Endothelial cell of umbilical vein (primary cell): ENCODE measurements at regions not wholly inside any gene's neighbourhood (a gene's known extent, or its start where the extent isn't known, plus 50 kb on each side); places are given as distances from the start of the nearest gene placed in this dataset.

Experiments used
- BruUV-seq: library from RNA; stranded (reverse); fragments of 400-500 nt; replicated peaks from 2 replicates; lab custom pipeline; 2021; lab: Mats Ljungman, UMichigan
- CTCF ChIA-PET: fragments of 300-600, 350-600 bp; sonication (Branson Sonifier 250); formaldehyde crosslinking; loops from one replicate; lab custom pipeline; 2021; ENCODE audit warnings: antibody characterized with exemption, inconsistent platforms; lab: Charles Lee
- POLR2A ChIA-PET: fragments of 300-600, 350-600 bp; sonication (Branson Sonifier 250); formaldehyde crosslinking; loops from one replicate; lab custom pipeline; 2021; ENCODE audit warnings: antibody characterized with exemption, inconsistent platforms; lab: Charles Lee
- DNase-seq: peaks from one replicate; pipeline ENCODE4 v3.0.0-alpha.2; 2011; ENCODE audit warnings: low read depth, low spot score
- FAIRE-seq: peaks from 2 replicates; lab custom pipeline; 2011; peaks lifted over from hg19 to GRCh38; lab: Jason Lieb, UNC
- H2AFZ ChIP-seq: 2 replicates; pipeline ENCODE4 v1.6.0; 2012; ENCODE audit warnings: low read depth, low read length, control low read depth, inconsistent platforms
- H3K27ac ChIP-seq: 2 replicates; pipeline ENCODE4 v1.5.1; 2011; ENCODE audit warnings: low read depth, mild to moderate bottlenecking, control low read depth, low read length, moderate library complexity; ENCODE audit not compliant: insufficient read depth
- H3K27me3 ChIP-seq, 2 experiments: 2 replicates each; pipeline versions ENCODE4 v1.6.0 to v1.6.1; 2011; ENCODE audit warnings: low read length in 2 of 2, mixed read lengths in 1 of 2; ENCODE audit not compliant: control insufficient read depth in 2 of 2, insufficient read depth in 2 of 2
- H3K36me3 ChIP-seq, 2 experiments: 2 replicates in 1 of 2; 3 replicates in 1 of 2; pipeline ENCODE4 v1.5.1; 2011; ENCODE audit warnings: low read length in 2 of 2, mild to moderate bottlenecking in 1 of 2, moderate library complexity in 1 of 2; ENCODE audit not compliant: control insufficient read depth in 2 of 2, insufficient read depth in 2 of 2; ENCODE audit errors: extremely low read depth in 1 of 2
- H3K4me1 ChIP-seq: 3 replicates; pipeline ENCODE4 v1.5.1; 2011; ENCODE audit warnings: mild to moderate bottlenecking, low read length; ENCODE audit not compliant: control insufficient read depth, insufficient read depth; ENCODE audit errors: extremely low read depth
- H3K4me2 ChIP-seq: 2 replicates; pipeline ENCODE4 v1.6.1; 2011; ENCODE audit warnings: low read length, control low read depth, mixed read lengths; ENCODE audit not compliant: insufficient read depth
- H3K4me3 ChIP-seq, 3 experiments: fragments of 200-600 bp in 1 of 3; sonication (generic), shearing (Covaris generic) in 1 of 3; replicated peaks in 1 of 3; 2 replicates each; pipeline ENCODE4 v1.5.1; 2011 to 2016; ENCODE audit warnings: control low read depth in 3 of 3, low read length in 3 of 3, mild to moderate bottlenecking in 2 of 3, inconsistent platforms in 1 of 3, low read depth in 1 of 3, moderate library complexity in 1 of 3; ENCODE audit not compliant: insufficient read depth in 1 of 3
- H3K79me2 ChIP-seq: 2 replicates; pipeline ENCODE4 v1.6.0; 2012; ENCODE audit warnings: low read length, inconsistent platforms; ENCODE audit not compliant: control insufficient read depth, insufficient read depth
- H3K9ac ChIP-seq: replicated peaks from 2 replicates; pipeline ENCODE3; 2011; ENCODE audit warnings: low read length, control low read depth; ENCODE audit not compliant: insufficient read depth; ENCODE audit errors: extremely low read depth
- H3K9me1 ChIP-seq: replicated peaks from 3 replicates; pipeline ENCODE4 v1.6.0; 2011; ENCODE audit warnings: mild to moderate bottlenecking, low read length; ENCODE audit not compliant: control insufficient read depth, insufficient read depth; ENCODE audit errors: extremely low read depth
- H3K9me3 ChIP-seq: replicated peaks from 2 replicates; pipeline ENCODE4 v1.5.1; 2012; ENCODE audit warnings: low read length, inconsistent platforms; ENCODE audit not compliant: control insufficient read depth, insufficient read depth
- H4K20me1 ChIP-seq: replicated peaks from 2 replicates; pipeline ENCODE3; 2011; ENCODE audit warnings: mild to moderate bottlenecking, low read length; ENCODE audit not compliant: control insufficient read depth, insufficient read depth; ENCODE audit errors: extremely low read depth
- EZH2 ChIP-seq: IDR thresholded peaks from 2 replicates; pipeline ENCODE4 v1.6.1; 2012; ENCODE audit warnings: borderline replicate concordance, low read depth, mild to moderate bottlenecking, moderate library complexity, low read length, inconsistent platforms; ENCODE audit not compliant: severe bottlenecking
- FOS ChIP-seq: IDR thresholded peaks from 2 replicates; pipeline ENCODE4 v1.6.1; 2011; ENCODE audit warnings: mild to moderate bottlenecking, low read length, moderate library complexity, borderline replicate concordance; ENCODE audit not compliant: insufficient read depth
- GATA2 ChIP-seq: IDR thresholded peaks from 2 replicates; pipeline ENCODE4 v1.7.0; 2011; ENCODE audit warnings: low read depth, mild to moderate bottlenecking, moderate library complexity, mixed read lengths, low read length; ENCODE audit not compliant: insufficient read length, insufficient read depth
- JUN ChIP-seq: IDR thresholded peaks from 2 replicates; pipeline ENCODE4 v1.6.1; 2011; ENCODE audit warnings: borderline replicate concordance, low read depth; ENCODE audit not compliant: insufficient read length, insufficient read depth
- MYC ChIP-seq: IDR thresholded peaks from one replicate; pipeline ENCODE4 v1.6.1; 2011; ENCODE audit warnings: mild to moderate bottlenecking, low read depth, low read length
- POLR2A ChIP-seq: IDR thresholded peaks from 2 replicates; pipeline ENCODE4 v1.6.1; 2012; ENCODE audit warnings: low read depth, mild to moderate bottlenecking, control low read depth, low read length
- POLR2AphosphoS5 ChIP-seq: IDR thresholded peaks from 2 replicates; pipeline ENCODE4 v1.6.1; 2012; ENCODE audit warnings: low read depth, mild to moderate bottlenecking, control low read depth, low read length, moderate library complexity; ENCODE audit not compliant: insufficient read depth
- dilution Hi-C: fragments of 300-500 bp; cut with MboI; formaldehyde crosslinking; loops from one replicate; pipeline ENCODE4 v1.15.0; 2019; ENCODE audit warnings: low sequenced_read_pairs; ENCODE audit not compliant: extremely low pct_ligation_motif_present
- intact Hi-C: fragments of 100-400 bp; cut with micrococcal nuclease; formaldehyde crosslinking; loops from one replicate; pipeline ENCODE4 v1.10.0; 2022
- TF ChIP-seq, protein P1 (sequence below): IDR thresholded peaks from 2 replicates; pipeline ENCODE4 v1.6.1; 2011; ENCODE audit not compliant: insufficient read depth, insufficient read length
- TF ChIP-seq, protein P2 (sequence below), 2 donors: IDR thresholded peaks; 1 replicate in 1 of 2; 2 replicates in 1 of 2; pipeline ENCODE4 v1.5.1; 2011; ENCODE audit warnings: low read length in 2 of 2, mild to moderate bottlenecking in 2 of 2, moderate library complexity in 2 of 2, control low read depth in 1 of 2, inconsistent platforms in 1 of 2, low read depth in 1 of 2; ENCODE audit not compliant: insufficient read depth in 1 of 2; ENCODE audit errors: extremely low read depth in 1 of 2

DNA sequence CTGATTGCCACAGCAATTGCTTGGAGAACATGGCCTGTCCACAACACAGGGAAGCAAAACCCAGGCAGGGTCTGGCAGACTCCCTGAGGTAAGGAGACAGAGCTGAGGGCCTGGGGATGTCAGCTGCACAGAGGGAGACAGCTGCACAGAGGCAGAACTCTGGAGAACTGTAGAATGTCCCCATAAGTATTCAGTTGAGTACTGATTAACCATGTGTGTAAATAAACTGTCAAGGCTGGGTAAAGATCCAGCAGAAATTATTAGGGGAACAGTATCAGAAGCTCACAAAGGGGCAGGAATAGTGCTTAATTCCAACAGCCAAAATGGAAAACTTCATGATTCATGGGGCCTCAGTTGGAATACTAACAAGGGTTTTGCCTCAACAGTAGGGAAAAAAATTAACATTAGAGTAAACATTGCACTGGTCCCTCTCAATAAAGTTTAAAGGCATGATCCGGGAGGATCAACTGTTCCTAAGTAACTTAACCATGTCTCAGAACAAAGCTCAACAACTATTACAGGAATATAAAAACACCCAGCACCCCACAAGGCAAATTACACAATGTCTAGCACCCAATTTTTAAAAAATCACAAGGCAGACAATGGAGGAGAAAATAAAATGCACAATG is 201.3 kb upstream of the RASSF8 start:
- CTCF ChIA-PET = interaction anchor here (0.6 to 1.7 kb wide), 6 partner anchors 9 to 181 kb away, joined by 3 to 6 read pairs (median 3); no protein-coding TSS in a partner anchor
- FAIRE-seq = no peak

More for the DNA sequence above, 201.3 kb upstream of the RASSF8 start:
- Histone ChIP-seq H3K36me3 (no peaks in the 10 kb centered on the region), H3K4me2 (no peak overlapping the region), H3K9me1 (no peaks in the 10 kb centered on the region), H3K4me3 (no peak overlapping the region), H3K4me1 (no peaks in the 10 kb centered on the region), H3K9me3 (no peaks in the 10 kb centered on the region), H3K27ac (no peak overlapping the region), H2AFZ (no peak overlapping the region), H3K9ac (no peak overlapping the region), H3K79me2 (no peaks in the 10 kb centered on the region), H3K27me3 (no peaks in the 10 kb centered on the region), H4K20me1 (no peaks in the 10 kb centered on the region)
- intact Hi-C loops = no loop called here
- BruUV-seq = no TSS peak
- POLR2A ChIA-PET = no interaction called here
- DNase-seq = no peak
- dilution Hi-C loops = no loop called here
- TF ChIP-seq POLR2AphosphoS5 (no peak), EZH2 (no peak), MYC (no peak), JUN (no peak), POLR2A (no peak), FOS (no peak), GATA2 (no peak)
- TF ChIP-seq, protein P1, sequence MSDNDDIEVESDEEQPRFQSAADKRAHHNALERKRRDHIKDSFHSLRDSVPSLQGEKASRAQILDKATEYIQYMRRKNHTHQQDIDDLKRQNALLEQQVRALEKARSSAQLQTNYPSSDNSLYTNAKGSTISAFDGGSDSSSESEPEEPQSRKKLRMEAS = no peak
- TF ChIP-seq, protein P2, sequence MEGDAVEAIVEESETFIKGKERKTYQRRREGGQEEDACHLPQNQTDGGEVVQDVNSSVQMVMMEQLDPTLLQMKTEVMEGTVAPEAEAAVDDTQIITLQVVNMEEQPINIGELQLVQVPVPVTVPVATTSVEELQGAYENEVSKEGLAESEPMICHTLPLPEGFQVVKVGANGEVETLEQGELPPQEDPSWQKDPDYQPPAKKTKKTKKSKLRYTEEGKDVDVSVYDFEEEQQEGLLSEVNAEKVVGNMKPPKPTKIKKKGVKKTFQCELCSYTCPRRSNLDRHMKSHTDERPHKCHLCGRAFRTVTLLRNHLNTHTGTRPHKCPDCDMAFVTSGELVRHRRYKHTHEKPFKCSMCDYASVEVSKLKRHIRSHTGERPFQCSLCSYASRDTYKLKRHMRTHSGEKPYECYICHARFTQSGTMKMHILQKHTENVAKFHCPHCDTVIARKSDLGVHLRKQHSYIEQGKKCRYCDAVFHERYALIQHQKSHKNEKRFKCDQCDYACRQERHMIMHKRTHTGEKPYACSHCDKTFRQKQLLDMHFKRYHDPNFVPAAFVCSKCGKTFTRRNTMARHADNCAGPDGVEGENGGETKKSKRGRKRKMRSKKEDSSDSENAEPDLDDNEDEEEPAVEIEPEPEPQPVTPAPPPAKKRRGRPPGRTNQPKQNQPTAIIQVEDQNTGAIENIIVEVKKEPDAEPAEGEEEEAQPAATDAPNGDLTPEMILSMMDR (IDR thresholded peaks at IDR 0.05; ENCODE audit: extremely low read depth in 1 of 2, insufficient read depth in 1 of 2, low read depth in 1 of 2, low read length in 2 of 2) = no peak
